ENCODE measurements at regions not wholly inside any gene's neighbourhood (a gene's known extent, or its start where the extent isn't known, plus 50 kb on each side); places are given as distances from the start of the nearest gene placed in this dataset.
A peak's percentile ranks its signal among the peaks of the same experiment; 100 is the strongest.
"Not testable (repeated sequence)": the region's sequence is repeated elsewhere in the genome, so short reads cannot be mapped to it uniquely, and the experiment has no call there.

- DNase-seq (ENCODE audit: extremely low read depth, low read depth), result peak; percentile 19
- TF ChIP-seq CTCF (IDR thresholded peaks at IDR 0.05; ENCODE audit: low read depth, low read length), result no peak
Measured at GRCh38 chr15:93929375-93930094, 301.8 kb upstream of the MCTP2 start.

DNA sequence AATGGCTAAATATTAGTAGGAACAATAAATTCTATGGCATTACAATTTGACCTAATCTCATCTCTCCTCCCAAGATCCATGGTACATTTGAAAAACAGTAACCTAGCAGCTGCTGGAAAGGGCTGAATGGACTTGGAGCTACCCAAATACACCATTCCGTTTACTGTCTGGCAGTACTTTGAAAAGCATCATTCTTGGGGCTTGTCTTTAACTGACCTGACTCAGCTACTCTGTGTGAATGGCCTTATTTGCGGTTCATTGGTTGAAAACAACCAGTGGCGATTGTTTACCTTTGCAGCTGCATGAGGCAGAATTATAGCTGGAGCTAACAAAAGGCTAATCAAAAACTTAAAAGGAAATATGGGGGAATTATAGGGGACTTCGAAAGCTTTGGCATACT, 311.2 kb upstream of the MCTP2 start:
- TF ChIP-seq CTCF (IDR thresholded peaks at IDR 0.05; ENCODE audit: low read depth, low read length), result no peak
- DNase-seq (ENCODE audit: extremely low read depth, low read depth), result no peak

- not testable (repeated sequence) for DNase-seq (ENCODE audit: extremely low read depth, low read depth)
Measured at GRCh38 chr15:93918801-93919200, 312.6 kb upstream of the MCTP2 start.

- DNase-seq (ENCODE audit: extremely low read depth, low read depth), result no peak
Measured at GRCh38 chr15:93917181-93917580, 314.2 kb upstream of the MCTP2 start.

GRCh38 chr15:93913871-93914270, 317.5 kb upstream of the MCTP2 start:
- no peak for DNase-seq (ENCODE audit: extremely low read depth, low read depth)
- TF ChIP-seq CTCF (IDR thresholded peaks at IDR 0.05; ENCODE audit: low read depth, low read length), result no peak

More at GRCh38 chr15:93917181-93917580, 314.2 kb upstream of the MCTP2 start:
- no peak for TF ChIP-seq CTCF (IDR thresholded peaks at IDR 0.05; ENCODE audit: low read depth, low read length)

- TF ChIP-seq CTCF (IDR thresholded peaks at IDR 0.05; ENCODE audit: low read depth, low read length), result no peak
- no peak for DNase-seq (ENCODE audit: extremely low read depth, low read depth)
Measured at GRCh38 chr15:93913310-93913709, 318.1 kb upstream of the MCTP2 start.

DNA sequence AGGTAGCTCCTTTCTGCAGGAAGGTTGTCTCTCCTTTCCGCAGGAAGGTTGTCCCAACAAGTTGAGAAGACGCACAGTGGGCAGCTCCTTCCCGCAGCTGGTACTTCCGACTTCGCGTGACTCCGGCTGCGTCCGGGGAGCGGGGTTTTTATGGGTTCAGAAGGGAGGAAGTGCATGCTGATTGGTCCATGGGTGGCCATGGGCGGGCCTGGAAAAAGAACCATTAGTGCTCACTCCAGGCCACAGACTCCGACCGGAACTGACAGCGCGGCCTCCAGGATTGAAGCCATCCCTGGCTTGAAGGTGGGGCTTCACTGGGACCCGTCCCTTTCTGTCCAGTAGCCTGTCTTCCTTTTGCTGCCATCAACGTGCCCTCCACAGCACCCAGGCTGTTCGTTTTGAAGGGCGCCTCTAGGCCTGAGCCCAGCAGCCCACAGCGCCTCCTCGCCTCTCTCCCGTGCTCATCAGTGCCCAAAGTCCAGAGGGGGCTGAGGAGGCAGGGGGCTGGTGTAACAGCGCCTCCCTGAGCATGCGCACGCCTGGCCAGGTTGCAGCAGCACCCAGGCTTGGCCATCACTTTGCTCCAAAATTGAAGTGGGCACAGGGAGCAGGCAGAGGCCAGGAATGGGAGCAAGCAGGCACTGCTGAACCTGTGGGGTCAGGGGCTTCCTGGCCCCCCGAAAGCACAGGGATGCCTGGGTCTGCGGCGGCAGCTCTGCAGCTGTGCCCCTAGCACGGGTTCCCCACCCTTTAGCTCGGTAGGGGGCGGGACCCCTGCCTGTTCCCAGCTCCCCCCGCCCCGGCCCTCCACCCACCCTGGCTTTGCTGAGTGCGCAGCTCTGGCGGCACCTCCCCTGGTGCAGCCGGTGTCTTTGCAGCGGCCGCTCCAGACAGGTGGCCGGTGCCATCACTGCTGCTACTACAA, 330.6 kb upstream of the MCTP2 start:
- no peak for DNase-seq (ENCODE audit: extremely low read depth, low read depth)
- TF ChIP-seq CTCF (IDR thresholded peaks at IDR 0.05; ENCODE audit: low read depth, low read length), result no peak

Measured in AG09319 (cell line).